Heart right ventricle (tissue), 16 donors: ENCODE measurements at regions not wholly inside any gene's neighbourhood (a gene's known extent, or its start where the extent isn't known, plus 50 kb on each side); places are given as distances from the start of the nearest gene placed in this dataset.

Source experiments
- ATAC-seq, 8 donors: fragments of 200-7000 bp; cut with Tn5 transposase; one replicate each; pipeline ENCODE4 v1.9.1; 2020; ENCODE audit warnings: mild to moderate bottlenecking in 8 of 8, moderate library complexity in 8 of 8, moderate number of reproducible peaks in 1 of 8
- DNase-seq, 2 donors: peaks; one replicate each; pipeline ENCODE4 v3.0.0-alpha.2; 2020
- H3K27ac ChIP-seq, 10 donors: fragments of 200-600 bp; sonication (generic) in 2 of 10; one replicate each; pipeline versions ENCODE4 v1.5.0 to v1.8.0; 2020 to 2022; ENCODE audit warnings: mild to moderate bottlenecking in 3 of 10
- H3K27me3 ChIP-seq, 7 donors: fragments of 200-600 bp; one replicate each; pipeline ENCODE4 v1.8.0; 2021 to 2022; ENCODE audit warnings: mild to moderate bottlenecking in 2 of 7
- H3K36me3 ChIP-seq, 9 donors: fragments of 200-600 bp; sonication (generic) in 1 of 9; one replicate each; pipeline versions ENCODE4 v1.5.0 to v1.8.0; 2020 to 2022; ENCODE audit warnings: mild to moderate bottlenecking in 2 of 9
- H3K4me1 ChIP-seq, 9 donors: fragments of 200-600 bp; sonication (generic) in 1 of 9; one replicate each; pipeline versions ENCODE4 v1.5.0 to v1.8.0; 2020 to 2022; ENCODE audit warnings: mild to moderate bottlenecking in 4 of 9
- H3K4me3 ChIP-seq, 10 donors: fragments of 200-600 bp; sonication (generic) in 2 of 10; one replicate each; pipeline versions ENCODE4 v1.5.0 to v1.8.0; 2020 to 2022; ENCODE audit warnings: mild to moderate bottlenecking in 7 of 10, moderate library complexity in 2 of 10
- H3K9me3 ChIP-seq, 11 donors: fragments of 200-600 bp in 10 of 11; sonication (generic) in 2 of 11; one replicate each; pipeline versions ENCODE4 v1.5.0 to v1.8.0; 2013 to 2022; ENCODE audit warnings: mild to moderate bottlenecking in 2 of 11, control low read depth in 1 of 11, moderate library complexity in 1 of 11
- CTCF ChIP-seq, 9 donors: fragments of 200-600 bp; sonication (generic) in 2 of 9; IDR thresholded peaks; one replicate each; pipeline versions ENCODE4 v1.5.0 to v1.8.0; 2021 to 2022; ENCODE audit warnings: antibody characterized with exemption in 9 of 9, mild to moderate bottlenecking in 5 of 9, moderate library complexity in 1 of 9
- WGBS, 2 donors: extraction: QIAGEN DNeasy Blood & Tissue Kit; methylation state at CpG; one replicate each; pipeline ENCODE4 v1.1.7; 2013; ENCODE audit warnings: inconsistent platforms in 1 of 2; 5-methylcytosine and 5-hydroxymethylcytosine counted together
- intact Hi-C, 10 donors: fragments of 100-400 bp; cut with DNase I; formaldehyde crosslinking; loops; one replicate each; pipeline versions ENCODE4 v1.11.1 to v1.14.2; 2022
- donor health status: Arrhythmogenic right ventricular cardiomyopathy.
- donor health status: ischemic (EF 13 %, LVEDD 7.1; RV severe dilation, severe dysfunction).
- donor health status: healthy with polysubstance abuse.
- donor health status: DM: no; HTN: yes; CAD: no.
- donor health status: DM: no; HTN: no; CAD: no.
- donor health status: ischemic (EF 25% LVEDD 6.9; RV normal size, moderate dysfunction).
- donor health status: ischemic (EF 25% LVEDD 5.7; RV mildly dilated, moderate dysfunction).
- donor health status: healthy.
- donor health status: DM: yes; HTN: yes; CAD: no.
- donor health status: Ischemic cardiomyopathy.
- donor health status: ischemic (EF 35%, LVEDD 5.7; RV mildly dilated, moderate dysfunction).
- donor health status: nonischemic (EF 11% LVEDD 7.7; RV severe dilation, severe dysfunction).
- donor health status: DM: yes; HTN: yes; CAD: no.
- donor health status: PGD.
- donor health status: ischemic (EF 29% LVEDD 5.4; RV normal size, mild dysfunction).
- donor health status: nonischemic (EF 23%, LVEDD 6.1; RV moderate dilation, normal function).

GRCh38 chr4:130306566-130306965 is 1210.6 kb downstream of the C4orf33 start:
- H3K27me3 ChIP-seq, result no peaks in the 10 kb centered on the region
- no peaks in the 10 kb centered on the region for H3K36me3 ChIP-seq
- H3K9me3 ChIP-seq, result peaks cover 0 to 3% (median 0%) of the 10 kb centered on the region in 11 donors
- ATAC-seq (no peak), DNase-seq (no peak)
- intact Hi-C loops, result no loop called here
- H3K4me1 ChIP-seq, result no peaks in the 10 kb centered on the region
- WGBS, 2 donors, result 49 to 50% methylated on average over 2 of the region's 2 CpGs
- H3K27ac ChIP-seq, result no peak overlapping the region
- TF ChIP-seq CTCF (IDR thresholded peaks at IDR 0.05), result no peak
- H3K4me3 ChIP-seq, result no peak overlapping the region

DNA sequence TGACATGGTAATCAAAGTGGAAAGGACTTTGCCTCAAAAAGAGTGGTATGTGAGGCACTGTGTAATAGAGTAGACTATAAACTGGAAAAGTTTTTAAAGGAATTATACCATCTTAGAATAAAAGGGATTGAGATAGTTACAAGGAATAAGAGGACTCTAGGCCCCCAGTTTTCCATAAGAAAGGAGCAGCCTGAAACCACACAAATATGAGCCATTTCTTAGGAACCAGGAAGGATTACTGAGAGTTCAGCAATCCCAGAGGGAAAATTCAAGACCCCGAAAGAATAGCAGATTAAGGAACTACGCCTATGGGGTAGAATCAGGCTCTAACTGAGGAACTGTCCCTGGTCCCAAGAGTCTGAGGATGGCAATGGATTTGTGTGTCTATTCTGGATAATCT is 1213.3 kb downstream of the C4orf33 start:
- Histone ChIP-seq H3K27ac (no peak overlapping the region), H3K9me3 (peaks cover 0 to 3% (median 0%) of the 10 kb centered on the region in 11 donors), H3K27me3 (no peaks in the 10 kb centered on the region), H3K36me3 (no peaks in the 10 kb centered on the region), H3K4me3 (no peak overlapping the region), H3K4me1 (no peaks in the 10 kb centered on the region)
- DNase-seq (no peak), ATAC-seq (no peak)
- WGBS, 2 donors, result 79 to 81% methylated on average over 2 of the region's 2 CpGs
- intact Hi-C loops, result no loop called here
- no peak for TF ChIP-seq CTCF (IDR thresholded peaks at IDR 0.05)

DNA sequence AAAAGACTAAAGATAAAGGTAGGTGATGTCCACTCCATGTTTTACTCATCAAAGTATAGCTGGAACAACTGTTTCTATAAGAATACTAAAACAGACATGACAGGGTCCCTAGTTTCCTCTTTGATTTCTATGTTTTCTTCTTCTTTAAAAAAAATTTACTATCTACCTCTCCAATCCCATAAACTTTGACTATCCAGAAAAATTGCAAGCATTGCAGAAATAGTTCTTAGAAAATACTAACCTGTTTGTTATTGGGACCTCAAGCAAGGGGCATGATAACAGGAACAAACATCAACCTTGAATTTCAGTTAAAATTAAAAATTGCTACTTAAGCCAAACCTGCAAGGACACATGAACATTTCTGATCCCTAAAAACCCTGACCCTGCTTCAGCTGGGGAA is 1226.5 kb downstream of the C4orf33 start:
- no peak for DNase-seq
- TF ChIP-seq CTCF (IDR thresholded peaks at IDR 0.05), result no peak
- Histone ChIP-seq H3K27me3 (no peaks in the 10 kb centered on the region), H3K4me1 (no peaks in the 10 kb centered on the region), H3K4me3 (no peak overlapping the region), H3K36me3 (no peaks in the 10 kb centered on the region), H3K9me3 (no peaks in the 10 kb centered on the region), H3K27ac (no peak overlapping the region)
- intact Hi-C loops, result no loop called here
- no peak for ATAC-seq

DNA sequence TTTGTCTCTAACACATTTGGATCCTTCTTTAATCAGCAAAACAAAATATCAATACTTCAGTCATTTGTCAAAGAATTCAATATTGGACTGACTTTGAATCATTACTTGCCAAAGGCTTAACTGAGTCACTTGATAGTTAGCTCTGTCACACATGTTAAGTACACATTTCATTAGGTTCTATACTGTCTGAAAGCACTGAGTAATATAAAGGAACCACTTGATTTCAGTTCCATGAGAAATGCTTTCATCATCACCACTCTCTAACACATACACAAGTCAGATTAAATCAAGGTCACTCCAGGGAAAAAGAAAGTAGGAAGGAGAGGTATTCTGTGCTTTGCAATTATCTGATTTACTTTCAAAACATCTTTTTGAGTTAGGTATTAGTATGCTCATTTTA is 1233.1 kb downstream of the C4orf33 start:
- no peaks in the 10 kb centered on the region for H3K36me3 ChIP-seq
- no peak for TF ChIP-seq CTCF (IDR thresholded peaks at IDR 0.05)
- no peak overlapping the region for H3K4me3 ChIP-seq
- no peak overlapping the region for H3K27ac ChIP-seq
- intact Hi-C loops, result no loop called here
- ATAC-seq (no peak), DNase-seq (no peak)
- H3K9me3 ChIP-seq, result no peaks in the 10 kb centered on the region
- H3K4me1 ChIP-seq, result no peaks in the 10 kb centered on the region
- H3K27me3 ChIP-seq, result no peaks in the 10 kb centered on the region

DNA sequence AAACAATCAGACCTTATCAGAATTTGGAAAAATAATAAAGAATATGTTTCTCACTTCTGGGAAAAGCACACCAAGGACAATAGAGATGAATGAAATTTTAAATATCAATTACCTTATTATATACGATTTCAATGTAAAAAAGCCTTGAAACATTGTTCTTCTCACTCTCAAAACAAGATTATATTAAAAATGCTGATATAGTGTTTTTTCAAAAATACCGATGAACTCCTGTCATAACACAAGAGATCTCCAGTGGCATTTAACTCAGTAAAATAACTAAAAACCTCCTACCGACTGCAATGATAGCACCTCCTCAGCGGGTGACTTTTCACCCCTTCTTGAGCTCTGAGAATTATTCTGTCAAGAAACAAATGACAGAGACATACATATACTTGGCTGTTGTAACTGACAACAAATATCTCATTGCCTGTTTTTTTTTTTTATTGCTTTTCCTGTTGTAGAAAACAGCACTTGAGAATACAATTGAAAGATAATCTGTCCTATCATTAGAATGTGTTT is 1237.3 kb downstream of the C4orf33 start:
- Histone ChIP-seq H3K4me1 (no peaks in the 10 kb centered on the region), H3K27me3 (no peaks in the 10 kb centered on the region), H3K36me3 (no peaks in the 10 kb centered on the region), H3K4me3 (no peak overlapping the region), H3K27ac (no peak overlapping the region), H3K9me3 (no peaks in the 10 kb centered on the region)
- no peak for DNase-seq
- no peak for ATAC-seq
- intact Hi-C loops, result no loop called here
- WGBS, 2 donors, result 81 to 90% methylated on average over 4 of the region's 4 CpGs
- no peak for TF ChIP-seq CTCF (IDR thresholded peaks at IDR 0.05)
